K562 (cell line): ENCODE measurements at regions not wholly inside any gene's neighbourhood (a gene's known extent, or its start where the extent isn't known, plus 50 kb on each side); places are given as distances from the start of the nearest gene placed in this dataset.

Experiments
- ATAC-seq: fragments of 200-7000 bp; cut with Tn5 transposase; 3 replicates; pipeline ENCODE4 v1.9.1; 2020; ENCODE audit warnings: moderate library complexity
- BruUV-seq: library from RNA; stranded (reverse); fragments of 400-500 nt; replicated peaks from 2 replicates; lab custom pipeline; 2021; lab: Mats Ljungman, UMichigan
- CTCF ChIA-PET: fragments of 300-600 bp; formaldehyde crosslinking; extraction: SDS; loops from one replicate; lab custom pipeline; 2021; ENCODE audit warnings: low intra/inter-chr PET ratio; lab: Yijun Ruan, JAX
- POLR2A ChIA-PET: fragments of 300-600, 350-650 bp; sonication (Branson Sonifier 250); formaldehyde crosslinking; extraction: SDS; loops from one replicate; lab custom pipeline; 2021; ENCODE audit warnings: antibody characterized with exemption, inconsistent platforms; lab: Yijun Ruan, JAX
- DNase-seq, 4 experiments: peaks; one replicate each; pipeline versions ENCODE4 v3.0.0 to v3.0.0-alpha.2; 2011 to 2018; ENCODE audit warnings: low spot score in 3 of 4, mixed read lengths in 3 of 4; ENCODE audit errors: extremely low read depth in 1 of 4
- FAIRE-seq: peaks from 2 replicates; lab custom pipeline; 2011; peaks lifted over from hg19 to GRCh38; lab: Jason Lieb, UNC
- H2AFZ ChIP-seq: 2 replicates; pipeline ENCODE4 v1.6.0; 2011; ENCODE audit warnings: low read depth, low read length, control low read depth, inconsistent platforms
- H3K27ac ChIP-seq: fragments of 200-600 bp; 3 replicates; pipeline ENCODE4 v1.8.0; 2011; ENCODE audit warnings: low read depth, mild to moderate bottlenecking, control low read depth, inconsistent platforms, low read length, moderate library complexity, mixed read lengths; ENCODE audit errors: extremely low read depth
- H3K27me3 ChIP-seq, 2 experiments: fragments of 300-600 bp in 1 of 2; 2 replicates in 1 of 2; 3 replicates in 1 of 2; pipeline versions ENCODE4 v1.6.0 to v1.8.0; 2011; ENCODE audit warnings: inconsistent platforms in 2 of 2, low read length in 2 of 2, mild to moderate bottlenecking in 1 of 2, mixed read lengths in 1 of 2, moderate library complexity in 1 of 2; ENCODE audit not compliant: control insufficient read depth in 2 of 2, insufficient read depth in 2 of 2
- H3K36me3 ChIP-seq: fragments of 300-600 bp; 3 replicates; pipeline ENCODE4 v1.8.0; 2011; ENCODE audit warnings: mild to moderate bottlenecking, low read length, inconsistent platforms; ENCODE audit not compliant: control insufficient read depth, insufficient read depth
- H3K4me1 ChIP-seq, 2 experiments: fragments of 200-600 bp in 1 of 2; replicated peaks in 1 of 2; 2 replicates in 1 of 2; 3 replicates in 1 of 2; pipeline versions ENCODE4 v1.5.1 to v1.8.0; 2011; ENCODE audit warnings: inconsistent platforms in 2 of 2, low read length in 2 of 2, mild to moderate bottlenecking in 1 of 2, mixed read lengths in 1 of 2, moderate library complexity in 1 of 2; ENCODE audit not compliant: control insufficient read depth in 2 of 2, insufficient read depth in 2 of 2
- H3K4me2 ChIP-seq: 2 replicates; pipeline ENCODE4 v1.6.1; 2011; ENCODE audit warnings: low read length, control low read depth, inconsistent platforms, mixed read lengths; ENCODE audit not compliant: insufficient read depth
- H3K4me3 ChIP-seq: fragments of 200-600 bp; sonication (generic), shearing (Covaris generic); 2 replicates; pipeline ENCODE4 v1.5.1; 2016; ENCODE audit warnings: control low read depth, inconsistent platforms
- H3K79me2 ChIP-seq: fragments of 200-600 bp; 3 replicates; pipeline ENCODE4 v1.8.0; 2011; ENCODE audit warnings: low read length, inconsistent platforms; ENCODE audit not compliant: control insufficient read depth, insufficient read depth
- H3K9ac ChIP-seq, 2 experiments: 2 replicates each; pipeline versions ENCODE4 v1.6.0 to v1.6.1; 2011; ENCODE audit warnings: low read depth in 2 of 2, low read length in 2 of 2, control low read depth in 1 of 2, inconsistent platforms in 1 of 2, mild to moderate bottlenecking in 1 of 2, mixed read lengths in 1 of 2; ENCODE audit not compliant: insufficient read depth in 1 of 2
- H3K9me1 ChIP-seq: one replicate; pipeline ENCODE4 v1.6.0; 2011; ENCODE audit warnings: inconsistent platforms, mild to moderate bottlenecking, low read length, moderate library complexity; ENCODE audit not compliant: control insufficient read depth, insufficient read depth
- H3K9me3 ChIP-seq: replicated peaks from 2 replicates; pipeline ENCODE4 v1.5.1; 2011; ENCODE audit warnings: low read depth, low read length, inconsistent platforms; ENCODE audit not compliant: control insufficient read depth, insufficient read depth
- H4K20me1 ChIP-seq: replicated peaks from 2 replicates; pipeline ENCODE4 v1.6.1; 2011; ENCODE audit warnings: low read length, inconsistent platforms, mixed read lengths; ENCODE audit not compliant: control insufficient read depth, insufficient read depth
- CGGBP1 ChIP-seq: fragments of 250-450 bp; sonication (Bioruptor Pico); IDR thresholded peaks from 2 replicates; pipeline ENCODE4 v1.9.0; 2021; ENCODE audit warnings: mild to moderate bottlenecking
- CREB3 ChIP-seq: fragments of 450-650 bp; conservative IDR thresholded peaks from 2 replicates; pipeline ENCODE4 v1.6.1; 2016; ENCODE audit warnings: missing genetic modification characterization, low read depth, mild to moderate bottlenecking, missing compliant biosample characterization, moderate library complexity
- GABPA ChIP-seq: fragments of 200-800 bp; sonication (Bioruptor generic); conservative IDR thresholded peaks from 2 replicates; pipeline ENCODE4 v1.6.1; 2016; ENCODE audit warnings: low read depth, missing genetic modification characterization, missing compliant biosample characterization
- HDAC8 ChIP-seq: fragments of 450-650 bp; IDR thresholded peaks from 2 replicates; pipeline ENCODE4 v1.6.1; 2016; ENCODE audit warnings: mild to moderate bottlenecking, missing genetic modification characterization, moderate library complexity, missing compliant biosample characterization
- HIVEP1 ChIP-seq: fragments of 250-450 bp; sonication (Bioruptor Pico); IDR thresholded peaks from 2 replicates; pipeline ENCODE4 v1.4.0; 2020; ENCODE audit warnings: mild to moderate bottlenecking
- HMG20B ChIP-seq: fragments of 250-450 bp; sonication (Bioruptor Pico); IDR thresholded peaks from 2 replicates; pipeline ENCODE4 v1.5.0; 2021; ENCODE audit warnings: mild to moderate bottlenecking
- HNRNPK ChIP-seq: fragments of 200-400 bp; formaldehyde crosslinking; IDR thresholded peaks from one replicate; pipeline ENCODE4 v1.6.1; 2018; ENCODE audit warnings: mild to moderate bottlenecking, low read depth, low read length; ENCODE audit not compliant: poor library complexity, severe bottlenecking
- KLF16 ChIP-seq: IDR thresholded peaks from 2 replicates; pipeline ENCODE4 v1.6.1; 2016; ENCODE audit warnings: antibody characterized with exemption
- MTA3 ChIP-seq: fragments of 450-650 bp; formaldehyde crosslinking; IDR thresholded peaks from 2 replicates; pipeline ENCODE4 v1.6.1; 2017; ENCODE audit warnings: mild to moderate bottlenecking, borderline replicate concordance
- PHF8 ChIP-seq: fragments of 200-600 bp; sonication (generic); IDR thresholded peaks from 2 replicates; pipeline ENCODE4 v1.6.1; 2012; ENCODE audit warnings: mixed run types, mild to moderate bottlenecking, inconsistent platforms, low read length, moderate library complexity, borderline replicate concordance
- POLR2AphosphoS5 ChIP-seq: IDR thresholded peaks from 2 replicates; pipeline ENCODE4 v1.6.1; 2011; ENCODE audit warnings: mild to moderate bottlenecking, low read depth, low read length, moderate library complexity; ENCODE audit not compliant: control insufficient read depth, insufficient read depth
- ZC3H11A ChIP-seq: IDR thresholded peaks from 2 replicates; pipeline ENCODE4 v1.6.1; 2012; ENCODE audit warnings: low read depth, low read length, improper control_type of control experiment
- ZNF23 ChIP-seq: fragments of 250-450 bp; sonication (Bioruptor Pico); IDR thresholded peaks from 2 replicates; pipeline ENCODE4 v1.4.0; 2020; ENCODE audit warnings: mild to moderate bottlenecking
- ZNF232 ChIP-seq: sonication (generic); formaldehyde crosslinking; IDR thresholded peaks from 2 replicates; pipeline ENCODE4 v1.8.0; 2022; ENCODE audit warnings: mild to moderate bottlenecking, missing genetic modification reagents
- ZNF274 ChIP-seq: IDR thresholded peaks from 2 replicates; pipeline ENCODE4 v1.6.1; 2011; ENCODE audit warnings: low read depth, mild to moderate bottlenecking, low read length, moderate library complexity, borderline replicate concordance
- ZNF277 ChIP-seq: fragments of 250-450 bp; sonication (Bioruptor Pico); IDR thresholded peaks from 2 replicates; pipeline ENCODE4 v1.8.0; 2022; ENCODE audit warnings: inconsistent platforms, mild to moderate bottlenecking, moderate library complexity, borderline replicate concordance
- ZNF395 ChIP-seq: fragments of 200-800 bp; sonication (Bioruptor generic); IDR thresholded peaks from 2 replicates; pipeline ENCODE4 v1.6.1; 2017; ENCODE audit warnings: missing genetic modification characterization, missing compliant biosample characterization
- ZNF511 ChIP-seq: sonication (generic); formaldehyde crosslinking; IDR thresholded peaks from 2 replicates; pipeline ENCODE4 v1.8.0; 2022; ENCODE audit warnings: mild to moderate bottlenecking, missing genetic modification reagents
- ZNF655 ChIP-seq: fragments of 250-450 bp; sonication (Bioruptor Pico); IDR thresholded peaks from 2 replicates; pipeline ENCODE4 v1.5.0; 2021
- WGBS: fragments of 100-300 bp; shearing (Covaris generic); methylation state at CpG from one replicate; pipeline ENCODE4 v1.1.6; 2016; ENCODE audit warnings: low coverage, mixed read lengths; ENCODE audit not compliant: insufficient coverage; ENCODE audit errors: missing lambda C conversion rate; 5-methylcytosine and 5-hydroxymethylcytosine counted together
- in situ Hi-C: fragments of 300-500 bp; cut with MboI; formaldehyde crosslinking; loops from 4 replicates; pipeline ENCODE4 v1.15.0; 2018; ENCODE audit warnings: inconsistent platforms, mixed read lengths
- intact Hi-C: fragments of 100-400 bp; cut with micrococcal nuclease; formaldehyde crosslinking; loops from 2 replicates; pipeline ENCODE4 v1.14.2; 2022

GRCh38 chr10:8396675-8397074 is 342.2 kb downstream of the GATA3 start:
- H2AFZ ChIP-seq = no peak overlapping the region
- no TSS peak for BruUV-seq
- CTCF ChIA-PET = no interaction called here
- TF ChIP-seq ZC3H11A = no peak
- TF ChIP-seq HNRNPK = no peak
- TF ChIP-seq ZNF395 (CRISPR knock-in tag) = no peak
- no peak for TF ChIP-seq KLF16
- TF ChIP-seq HMG20B (CRISPR knock-in tag) = no peak
- no peak for TF ChIP-seq ZNF277
- no peak for TF ChIP-seq POLR2AphosphoS5
- TF ChIP-seq MTA3 = no peak
- no peak for TF ChIP-seq PHF8
- no peak for TF ChIP-seq ZNF232
- TF ChIP-seq ZNF274 = no peak
- TF ChIP-seq ZNF23 = no peak
- no peak for TF ChIP-seq HIVEP1 (CRISPR knock-in tag)
- TF ChIP-seq HDAC8 (tag) = no peak
- TF ChIP-seq GABPA = no peak
- TF ChIP-seq ZNF511 (CRISPR knock-in tag) = no peak
- TF ChIP-seq ZNF655 = no peak
- TF ChIP-seq CGGBP1 = no peak
- no peak for TF ChIP-seq CREB3 (tag)

More at GRCh38 chr10:8396675-8397074, 342.2 kb downstream of the GATA3 start:
- Histone ChIP-seq H3K4me2 (no peak overlapping the region), H3K36me3 (no peaks in the 10 kb centered on the region), H4K20me1 (no peaks in the 10 kb centered on the region), H3K4me3 (no peak overlapping the region), H3K27me3 (no peaks in the 10 kb centered on the region), H3K9me3 (no peaks in the 10 kb centered on the region), H3K4me1 (no peaks in the 10 kb centered on the region), H3K79me2 (no peaks in the 10 kb centered on the region), H3K9ac (no peak overlapping the region), H3K9me1 (no peaks in the 10 kb centered on the region), H3K27ac (no peak overlapping the region)
- DNase-seq (no peak), FAIRE-seq (no peak), ATAC-seq (no peak)
- POLR2A ChIA-PET = no interaction called here
- WGBS = 4% methylated on average over 1 of the region's 1 CpG
- intact Hi-C loops (no loop called here), in situ Hi-C loops (no loop called here)
